Kidney (tissue), 13 donors: ENCODE measurements at regions not wholly inside any gene's neighbourhood (a gene's known extent, or its start where the extent isn't known, plus 50 kb on each side); places are given as distances from the start of the nearest gene placed in this dataset.

Source experiments
- DNase-seq, 5 donors: peaks; one replicate each; pipeline ENCODE4 v3.0.0-alpha.2; 2013 to 2020
- FAIRE-seq: peaks from 2 replicates; lab custom pipeline; 2012; peaks lifted over from hg19 to GRCh38; lab: Jason Lieb, UNC
- H3K27ac ChIP-seq, 2 donors: one replicate each; pipeline ENCODE4 v1.7.0; 2013; ENCODE audit warnings: low read depth in 2 of 2, low read length in 2 of 2, inconsistent platforms in 1 of 2
- H3K27me3 ChIP-seq: one replicate; pipeline ENCODE4 v1.7.1; 2013; ENCODE audit warnings: low read length, inconsistent platforms; ENCODE audit not compliant: control insufficient read depth, insufficient read depth
- H3K36me3 ChIP-seq, 3 donors: one replicate each; pipeline versions ENCODE4 v1.7.0 to v1.7.1; 2013; ENCODE audit warnings: low read length in 3 of 3, control low read depth in 1 of 3, inconsistent platforms in 1 of 3; ENCODE audit not compliant: insufficient read depth in 3 of 3, control insufficient read depth in 2 of 3
- H3K4me1 ChIP-seq, 3 donors: one replicate each; pipeline versions ENCODE4 v1.7.0 to v1.7.1; 2013; ENCODE audit warnings: low read length in 3 of 3, inconsistent platforms in 1 of 3, low read depth in 1 of 3; ENCODE audit not compliant: control insufficient read depth in 2 of 3, insufficient read depth in 2 of 3
- H3K4me3 ChIP-seq, 3 donors: one replicate each; pipeline versions ENCODE4 v1.7.0 to v1.8.1; 2013; ENCODE audit warnings: low read length in 3 of 3, control low read depth in 1 of 3, inconsistent platforms in 1 of 3
- H3K9ac ChIP-seq, 3 donors: one replicate each; pipeline versions ENCODE4 v1.7.0 to v1.7.1; 2013; ENCODE audit warnings: low read length in 3 of 3, control low read depth in 1 of 3, inconsistent platforms in 1 of 3
- H3K9me3 ChIP-seq, 3 donors: one replicate each; pipeline versions ENCODE4 v1.7.0 to v1.7.1; 2013; ENCODE audit warnings: low read length in 3 of 3, control low read depth in 1 of 3, inconsistent platforms in 1 of 3; ENCODE audit not compliant: control insufficient read depth in 2 of 3, insufficient read depth in 1 of 3
- CTCF ChIP-seq: IDR thresholded peaks from 3 replicates; pipeline ENCODE4 v1.5.1; 2012; ENCODE audit warnings: mild to moderate bottlenecking, moderate library complexity, borderline replicate concordance; ENCODE audit not compliant: insufficient read depth; ENCODE audit errors: extremely low read depth
- intact Hi-C: fragments of 100-400 bp; cut with DNase I; formaldehyde crosslinking; loops from one replicate; pipeline ENCODE4 v1.11.1; 2022
- donor health status: control.
- donor health status: control.
- donor health status: control.
- donor health status: control.
- donor health status: control.
- donor health status: DM: yes; HTN: yes; CAD: no.
- donor health status: Normal renal cell carcinoma (clear cell type).

- FAIRE-seq: no peak
- Histone ChIP-seq H3K4me3 (no peak overlapping the region), H3K36me3 (peaks cover 0 to 2% (median 0%) of the 10 kb centered on the region in 3 donors), H3K27ac (no peak overlapping the region), H3K9ac (no peak overlapping the region), H3K9me3 (no peaks in the 10 kb centered on the region), H3K4me1 (peaks cover 8 to 23% (median 11%) of the 10 kb centered on the region in 3 donors), H3K27me3 (no peaks in the 10 kb centered on the region)
- no peak for TF ChIP-seq CTCF
- peak in 1 of 5 donors; percentile 46 for DNase-seq
- intact Hi-C loops: no loop called here
These were observed 86.7 kb upstream of the GSE1 start for GRCh38 chr16:85526185-85526974.

- DNase-seq (peak in 2 of 5 donors; percentile 46 to 71), FAIRE-seq (no peak)
- Histone ChIP-seq H3K4me3 (no peak overlapping the region), H3K27ac (no peak overlapping the region), H3K9ac (no peak overlapping the region), H3K4me1 (peaks cover 8 to 18% (median 11%) of the 10 kb centered on the region in 3 donors), H3K36me3 (peaks cover 0 to 2% (median 0%) of the 10 kb centered on the region in 3 donors), H3K27me3 (no peaks in the 10 kb centered on the region), H3K9me3 (no peaks in the 10 kb centered on the region)
- no peak for TF ChIP-seq CTCF
- intact Hi-C loops: no loop called here
These were observed 85.9 kb upstream of the GSE1 start for GRCh38 chr16:85527042-85527766.

- FAIRE-seq: no peak
- H3K9ac ChIP-seq: no peak overlapping the region
- TF ChIP-seq CTCF: no peak
These were observed 85.3 kb upstream of the GSE1 start for GRCh38 chr16:85527767-85528297.

More at GRCh38 chr16:85527767-85528297, 85.3 kb upstream of the GSE1 start:
- Histone ChIP-seq H3K4me1 (peaks cover 4 to 14% (median 7%) of the 10 kb centered on the region in 3 donors), H3K9me3 (no peaks in the 10 kb centered on the region), H3K4me3 (no peak overlapping the region), H3K27ac (no peak overlapping the region), H3K27me3 (no peaks in the 10 kb centered on the region), H3K36me3 (no peaks in the 10 kb centered on the region)
- intact Hi-C loops: no loop called here
- no peak for DNase-seq
